Ascending aorta (tissue), 2 donors: ENCODE measurements at regions not wholly inside any gene's neighbourhood (a gene's known extent, or its start where the extent isn't known, plus 50 kb on each side); places are given as distances from the start of the nearest gene placed in this dataset.

Source experiments
- DNase-seq, 2 donors: peaks; one replicate each; pipeline ENCODE4 v3.0.0-alpha.2; 2019; ENCODE audit warnings: low spot score in 2 of 2
- H3K27ac ChIP-seq, 2 donors: fragments of 200-600 bp; sonication (generic); one replicate each; pipeline ENCODE4 v1.5.1; 2016 to 2017; ENCODE audit warnings: mild to moderate bottlenecking in 1 of 2
- H3K27me3 ChIP-seq: fragments of 200-600 bp; sonication (generic); one replicate; pipeline ENCODE4 v1.5.1; 2017
- H3K36me3 ChIP-seq, 2 donors: fragments of 200-600 bp; sonication (generic); one replicate each; pipeline ENCODE4 v1.5.1; 2016
- H3K4me1 ChIP-seq, 2 donors: fragments of 200-600 bp; sonication (generic); one replicate each; pipeline ENCODE4 v1.5.1; 2016 to 2017; ENCODE audit warnings: mild to moderate bottlenecking in 1 of 2
- H3K4me3 ChIP-seq, 2 donors: fragments of 200-600 bp; sonication (generic); one replicate each; pipeline ENCODE4 v1.5.1; 2016 to 2017; ENCODE audit warnings: mild to moderate bottlenecking in 1 of 2
- H3K9me3 ChIP-seq, 2 donors: fragments of 200-600 bp; sonication (generic); one replicate each; pipeline ENCODE4 v1.5.1; 2016
- CTCF ChIP-seq, 3 experiments: fragments of 200-600 bp in 2 of 3; fragments of 450-650 bp in 1 of 3; sonication (generic) in 2 of 3; IDR thresholded peaks; one replicate each; pipeline ENCODE4 v1.5.1; 2016 to 2019; ENCODE audit warnings: antibody characterized with exemption in 3 of 3, mild to moderate bottlenecking in 1 of 3, moderate library complexity in 1 of 3
- intact Hi-C: fragments of 100-400 bp; cut with DNase I; formaldehyde crosslinking; loops from one replicate; pipeline ENCODE4 v1.15.1; 2023

GRCh38 chr2:66828876-66829275 is 394.0 kb downstream of the MEIS1 start:
- H3K4me3 ChIP-seq = no peak overlapping the region
- H3K27ac ChIP-seq = no peak overlapping the region
- no peaks in the 10 kb centered on the region for H3K36me3 ChIP-seq
- H3K4me1 ChIP-seq = no peaks in the 10 kb centered on the region
- intact Hi-C loops = no loop called here
- H3K27me3 ChIP-seq = no peaks in the 10 kb centered on the region
- DNase-seq = no peak
- H3K9me3 ChIP-seq = no peaks in the 10 kb centered on the region
- no peak for TF ChIP-seq CTCF (IDR thresholded peaks at IDR 0.05)

GRCh38 chr2:66830881-66831280 is 396.0 kb downstream of the MEIS1 start:
- no peaks in the 10 kb centered on the region for H3K27me3 ChIP-seq
- no peaks in the 10 kb centered on the region for H3K36me3 ChIP-seq
- no peak overlapping the region for H3K27ac ChIP-seq
- no peak for TF ChIP-seq CTCF (IDR thresholded peaks at IDR 0.05)
- intact Hi-C loops = loop anchor here (10.0 kb wide), 1 partner anchor 834 kb away; no protein-coding TSS in a partner anchor
- H3K9me3 ChIP-seq = no peaks in the 10 kb centered on the region
- no peak overlapping the region for H3K4me3 ChIP-seq
- no peaks in the 10 kb centered on the region for H3K4me1 ChIP-seq
- no peak for DNase-seq

GRCh38 chr2:66832646-66833435 is 397.9 kb downstream of the MEIS1 start:
- intact Hi-C loops = loop anchor here (10.0 kb wide), 1 partner anchor 832 kb away; no protein-coding TSS in a partner anchor
- H3K27ac ChIP-seq = no peak overlapping the region
- no peak for TF ChIP-seq CTCF (IDR thresholded peaks at IDR 0.05)
- no peak for DNase-seq
- no peaks in the 10 kb centered on the region for H3K36me3 ChIP-seq
- H3K4me3 ChIP-seq = no peak overlapping the region
- no peaks in the 10 kb centered on the region for H3K4me1 ChIP-seq
- no peaks in the 10 kb centered on the region for H3K27me3 ChIP-seq
- H3K9me3 ChIP-seq = no peaks in the 10 kb centered on the region

GRCh38 chr2:66834859-66835258 is 399.9 kb downstream of the MEIS1 start:
- intact Hi-C loops = loop anchor here (10.0 kb wide), 1 partner anchor 830 kb away; no protein-coding TSS in a partner anchor
- no peak for TF ChIP-seq CTCF (IDR thresholded peaks at IDR 0.05)
- H3K4me3 ChIP-seq = no peak overlapping the region
- no peak for DNase-seq
- no peaks in the 10 kb centered on the region for H3K36me3 ChIP-seq
- H3K9me3 ChIP-seq = no peaks in the 10 kb centered on the region
- no peaks in the 10 kb centered on the region for H3K27me3 ChIP-seq
- peaks cover 0 to 4% of the 10 kb centered on the region in 2 donors for H3K4me1 ChIP-seq
- no peak overlapping the region for H3K27ac ChIP-seq

- no peak for TF ChIP-seq CTCF (IDR thresholded peaks at IDR 0.05)
- Histone ChIP-seq H3K4me3 (no peak overlapping the region), H3K36me3 (no peaks in the 10 kb centered on the region), H3K27ac (no peak overlapping the region), H3K9me3 (no peaks in the 10 kb centered on the region), H3K27me3 (no peaks in the 10 kb centered on the region), H3K4me1 (peaks cover 0 to 6% of the 10 kb centered on the region in 2 donors)
- intact Hi-C loops = loop anchor here (10.0 kb wide), 1 partner anchor 828 kb away; no protein-coding TSS in a partner anchor
- DNase-seq = no peak
Measured at GRCh38 chr2:66836851-66837250, 401.9 kb downstream of the MEIS1 start.
